ENCODE measurements at regions not wholly inside any gene's neighbourhood (a gene's known extent, or its start where the extent isn't known, plus 50 kb on each side); places are given as distances from the start of the nearest gene placed in this dataset.

DNA sequence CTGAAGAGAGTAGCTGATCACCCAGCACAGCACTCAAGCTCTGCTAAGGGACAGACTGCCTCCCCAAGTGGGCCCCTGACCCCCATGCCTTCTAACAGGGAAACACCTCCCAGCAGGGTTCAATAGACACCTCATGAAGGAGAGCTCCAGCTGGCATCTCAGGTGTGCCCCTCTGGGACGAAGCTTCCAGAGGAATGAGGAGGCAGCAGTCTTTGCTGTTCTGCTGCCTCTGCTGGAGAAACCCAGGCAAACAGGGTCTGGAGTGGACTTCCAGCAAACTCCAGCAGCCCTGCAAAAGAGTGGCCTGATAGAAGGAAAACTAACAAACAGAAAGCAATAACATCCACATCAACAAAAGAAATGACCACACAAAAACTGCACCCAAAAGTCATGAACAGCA is 412.8 kb downstream of the PRDM5 start:
- no peak overlapping the region for H2AFZ ChIP-seq (ENCODE audit: low read length)
- no peak overlapping the region for H3K18ac ChIP-seq (ENCODE audit: insufficient read length, low read depth, low read length)
- H4K20me1 ChIP-seq (ENCODE audit: control insufficient read depth, insufficient read depth, insufficient read length): no peaks in the 10 kb centered on the region
- no peak overlapping the region for H2BK20ac ChIP-seq (ENCODE audit: low read depth, low read length, poor library complexity, severe bottlenecking)
- H3K9me3 ChIP-seq (ENCODE audit: control insufficient read depth, low read depth, low read length): no peaks in the 10 kb centered on the region
- no peak overlapping the region for H3K4me3 Mint-ChIP-seq
- no peak overlapping the region for H2AK5ac ChIP-seq (ENCODE audit: insufficient read length, low read length)
- H2BK5ac ChIP-seq (ENCODE audit: insufficient read length, low read length): no peak overlapping the region
- no peak overlapping the region for H3K27ac Mint-ChIP-seq
- H3K23ac ChIP-seq (ENCODE audit: insufficient read length, low read depth, low read length): no peak overlapping the region
- H2BK15ac ChIP-seq (ENCODE audit: low read depth, low read length): no peak overlapping the region
- peaks cover 3 to 8% of the 10 kb centered on the region in 2 experiments; a peak in 2 of 4 replicates for H3K4me1 Mint-ChIP-seq
- H3K27ac ChIP-seq (ENCODE audit: insufficient read length, low read depth, low read length): no peak overlapping the region
- H3K9me3 Mint-ChIP-seq: peaks cover 9% of the 10 kb centered on the region in 2 experiments
- TF ChIP-seq, protein P1, sequence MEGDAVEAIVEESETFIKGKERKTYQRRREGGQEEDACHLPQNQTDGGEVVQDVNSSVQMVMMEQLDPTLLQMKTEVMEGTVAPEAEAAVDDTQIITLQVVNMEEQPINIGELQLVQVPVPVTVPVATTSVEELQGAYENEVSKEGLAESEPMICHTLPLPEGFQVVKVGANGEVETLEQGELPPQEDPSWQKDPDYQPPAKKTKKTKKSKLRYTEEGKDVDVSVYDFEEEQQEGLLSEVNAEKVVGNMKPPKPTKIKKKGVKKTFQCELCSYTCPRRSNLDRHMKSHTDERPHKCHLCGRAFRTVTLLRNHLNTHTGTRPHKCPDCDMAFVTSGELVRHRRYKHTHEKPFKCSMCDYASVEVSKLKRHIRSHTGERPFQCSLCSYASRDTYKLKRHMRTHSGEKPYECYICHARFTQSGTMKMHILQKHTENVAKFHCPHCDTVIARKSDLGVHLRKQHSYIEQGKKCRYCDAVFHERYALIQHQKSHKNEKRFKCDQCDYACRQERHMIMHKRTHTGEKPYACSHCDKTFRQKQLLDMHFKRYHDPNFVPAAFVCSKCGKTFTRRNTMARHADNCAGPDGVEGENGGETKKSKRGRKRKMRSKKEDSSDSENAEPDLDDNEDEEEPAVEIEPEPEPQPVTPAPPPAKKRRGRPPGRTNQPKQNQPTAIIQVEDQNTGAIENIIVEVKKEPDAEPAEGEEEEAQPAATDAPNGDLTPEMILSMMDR (conservative IDR thresholded peaks at IDR 0.05): no peak; the same call in 2 of the 3 replicates
- H3K36me3 Mint-ChIP-seq (ENCODE audit: insufficient read depth in 1 of 3, low read depth in 3 of 3): peaks cover 6 to 9% (median 6%) of the 10 kb centered on the region in 3 experiments; a peak in 4 of 7 replicates
- no peak overlapping the region for H3K14ac ChIP-seq (ENCODE audit: insufficient read depth, low read length)
- H3K4me2 ChIP-seq (ENCODE audit: insufficient read depth, insufficient read length, low read length): no peak overlapping the region
- H3K4ac ChIP-seq (ENCODE audit: low read depth, low read length): no peak overlapping the region
- no peaks in the 10 kb centered on the region for H3K79me2 ChIP-seq (ENCODE audit: insufficient read depth, low read length)
- H3K4me1 ChIP-seq (ENCODE audit: insufficient read depth, low read length): no peaks in the 10 kb centered on the region; the same call in 1 of the 2 replicates
- H4K91ac ChIP-seq (ENCODE audit: insufficient read length, low read depth, low read length): no peak overlapping the region
- H2BK12ac ChIP-seq (ENCODE audit: insufficient read length, low read depth, low read length): no peak overlapping the region
- H4K8ac ChIP-seq (replicated peaks; ENCODE audit: insufficient read length, low read depth, low read length): no peak overlapping the region
- no peak overlapping the region for H3K56ac ChIP-seq (ENCODE audit: insufficient read length, low read depth, low read length)
- H2BK120ac ChIP-seq (ENCODE audit: low read depth, low read length, poor library complexity, severe bottlenecking): no peak overlapping the region
- no peaks in the 10 kb centered on the region; the same call in 1 of the 2 replicates for H3K27me3 Mint-ChIP-seq (ENCODE audit: low read depth)
- no peak overlapping the region for H3K9ac ChIP-seq (ENCODE audit: extremely low read depth, insufficient read length, low read length)
- WGBS (ENCODE audit: extremely low coverage, insufficient read length, low lambda C conversion rate): no CpG with 5 or more reads among the region's 1 CpG
- no peak overlapping the region for H4K5ac ChIP-seq (ENCODE audit: insufficient read length, low read depth, low read length)
- no peaks in the 10 kb centered on the region for H3K23me2 ChIP-seq (ENCODE audit: insufficient read length, low read depth, low read length, poor library complexity, severe bottlenecking)
- H3K27me3 ChIP-seq (ENCODE audit: insufficient read depth, low read length): no peaks in the 10 kb centered on the region
- DNase-seq: no peak
- no peak overlapping the region for H3T11ph ChIP-seq (ENCODE audit: low read length)
- H3K79me1 ChIP-seq (ENCODE audit: insufficient read depth, low read depth, low read length, poor library complexity, severe bottlenecking): no peaks in the 10 kb centered on the region

All from H9 (cell line).